Hepatocyte (in vitro differentiated cells): ENCODE measurements at regions not wholly inside any gene's neighbourhood (a gene's known extent, or its start where the extent isn't known, plus 50 kb on each side); places are given as distances from the start of the nearest gene placed in this dataset.
"Not testable (repeated sequence)": the region's sequence is repeated elsewhere in the genome, so short reads cannot be mapped to it uniquely, and the experiment has no call there.

Experiments used
- DNase-seq: peaks from one replicate; pipeline ENCODE4 v3.0.0-alpha.2; 2016; ENCODE audit warnings: low spot score
- H2AFZ ChIP-seq: fragments of 200-600 bp; sonication (generic); 2 replicates; pipeline ENCODE4 v1.6.0; 2016; ENCODE audit warnings: antibody characterized with exemption, mild to moderate bottlenecking
- H3K27ac ChIP-seq: fragments of 200-600 bp; sonication (generic); 2 replicates; pipeline ENCODE4 v1.5.1; 2016; ENCODE audit warnings: mild to moderate bottlenecking
- H3K27me3 ChIP-seq: fragments of 200-600 bp; sonication (generic); 2 replicates; pipeline ENCODE4 v1.6.1; 2016
- H3K36me3 ChIP-seq: fragments of 200-600 bp; sonication (generic); replicated peaks from 2 replicates; pipeline ENCODE4 v1.5.1; 2016; ENCODE audit warnings: low read depth; ENCODE audit not compliant: insufficient read depth
- H3K4me1 ChIP-seq: fragments of 200-600 bp; sonication (generic); 2 replicates; pipeline ENCODE4 v1.5.1; 2016; ENCODE audit warnings: mild to moderate bottlenecking, moderate library complexity; ENCODE audit not compliant: insufficient read depth
- H3K4me2 ChIP-seq: fragments of 200-600 bp; sonication (generic); 2 replicates; pipeline ENCODE4 v1.6.0; 2016
- H3K4me3 ChIP-seq: fragments of 200-600 bp; sonication (generic); 2 replicates; pipeline ENCODE4 v1.5.1; 2016; ENCODE audit warnings: mild to moderate bottlenecking
- H3K79me2 ChIP-seq: fragments of 200-600 bp; sonication (generic); 2 replicates; pipeline ENCODE4 v1.6.0; 2017; ENCODE audit warnings: mild to moderate bottlenecking
- H3K9me2 ChIP-seq: fragments of 200-600 bp; sonication (generic); replicated peaks from 2 replicates; pipeline ENCODE4 v1.6.0; 2017; ENCODE audit warnings: mild to moderate bottlenecking; ENCODE audit not compliant: insufficient read depth
- H3K9me3 ChIP-seq: fragments of 200-600 bp; sonication (generic); 2 replicates; pipeline ENCODE4 v1.5.1; 2016; ENCODE audit warnings: low read depth, mild to moderate bottlenecking
- H4K20me1 ChIP-seq: fragments of 200-600 bp; sonication (generic); 2 replicates; pipeline ENCODE4 v1.6.0; 2016; ENCODE audit warnings: mild to moderate bottlenecking; ENCODE audit not compliant: insufficient read depth, poor library complexity, severe bottlenecking
- EZH2 ChIP-seq: fragments of 200-600 bp; sonication (generic); IDR thresholded peaks from 2 replicates; pipeline ENCODE4 v1.6.1; 2016; ENCODE audit warnings: antibody characterized with exemption, mild to moderate bottlenecking, borderline replicate concordance
- EZH2phosphoT487 ChIP-seq: fragments of 200-600 bp; sonication (generic); IDR thresholded peaks from one replicate; pipeline ENCODE4 v1.6.1; 2018; ENCODE audit warnings: antibody characterized with exemption, mild to moderate bottlenecking, low read depth, moderate library complexity; ENCODE audit not compliant: unreplicated experiment, severe bottlenecking
- WGBS: methylation state at CpG from one replicate; pipeline ENCODE4 v1.1.6; 2016; ENCODE audit warnings: low lambda C conversion rate; ENCODE audit errors: missing lambda C conversion rate; 5-methylcytosine and 5-hydroxymethylcytosine counted together
- TF ChIP-seq, protein P1 (sequence below): fragments of 200-600 bp; sonication (generic); IDR thresholded peaks from 2 replicates; pipeline ENCODE4 v1.5.1; 2016; ENCODE audit warnings: antibody characterized with exemption, mild to moderate bottlenecking; ENCODE audit not compliant: poor library complexity

DNA sequence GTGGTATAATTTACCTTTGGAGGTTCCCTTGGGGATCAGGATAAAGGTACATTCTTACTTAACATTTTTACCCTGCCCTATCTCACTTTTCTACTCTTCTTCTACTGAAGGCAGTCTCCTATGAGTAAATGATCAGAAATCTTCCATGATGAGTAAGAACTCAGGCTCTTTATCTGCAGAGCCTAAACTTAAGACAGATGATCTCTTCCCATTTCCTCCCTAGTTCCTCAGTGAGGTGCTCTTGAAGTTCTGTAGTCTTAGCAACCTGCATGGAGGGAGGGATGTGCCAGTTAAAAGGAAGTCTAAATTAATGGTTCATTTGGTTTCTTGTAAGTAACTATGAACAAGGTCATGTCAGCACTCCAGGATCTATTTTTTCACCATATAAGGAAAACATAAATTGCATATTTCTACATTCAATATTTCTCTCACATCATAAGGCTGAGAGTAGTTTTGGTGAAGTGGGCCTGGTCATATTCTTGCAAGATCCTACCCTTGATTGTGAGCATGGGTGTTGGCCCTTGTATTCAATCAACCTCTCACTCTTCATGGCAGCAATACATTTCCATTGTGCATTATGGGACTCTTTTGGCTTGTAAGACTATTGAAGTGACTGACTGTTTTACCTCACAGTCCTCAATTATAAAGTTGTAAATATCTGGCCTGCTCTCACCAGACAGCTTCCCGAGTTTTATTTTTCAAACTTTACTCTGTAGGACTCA, 295.5 kb downstream of the SLC7A11 start:
- 80% methylated on average over 1 of the region's 1 CpG for WGBS
- H3K27ac ChIP-seq, result no peak overlapping the region
- H4K20me1 ChIP-seq, result no peaks in the 10 kb centered on the region
- H3K9me3 ChIP-seq, result no peaks in the 10 kb centered on the region
- DNase-seq, result no peak
- no peaks in the 10 kb centered on the region for H3K79me2 ChIP-seq
- no peak overlapping the region for H2AFZ ChIP-seq
- H3K27me3 ChIP-seq, result no peaks in the 10 kb centered on the region
- no peak overlapping the region for H3K4me2 ChIP-seq
- TF ChIP-seq EZH2phosphoT487 (no peak), EZH2 (no peak)
- TF ChIP-seq, protein P1, sequence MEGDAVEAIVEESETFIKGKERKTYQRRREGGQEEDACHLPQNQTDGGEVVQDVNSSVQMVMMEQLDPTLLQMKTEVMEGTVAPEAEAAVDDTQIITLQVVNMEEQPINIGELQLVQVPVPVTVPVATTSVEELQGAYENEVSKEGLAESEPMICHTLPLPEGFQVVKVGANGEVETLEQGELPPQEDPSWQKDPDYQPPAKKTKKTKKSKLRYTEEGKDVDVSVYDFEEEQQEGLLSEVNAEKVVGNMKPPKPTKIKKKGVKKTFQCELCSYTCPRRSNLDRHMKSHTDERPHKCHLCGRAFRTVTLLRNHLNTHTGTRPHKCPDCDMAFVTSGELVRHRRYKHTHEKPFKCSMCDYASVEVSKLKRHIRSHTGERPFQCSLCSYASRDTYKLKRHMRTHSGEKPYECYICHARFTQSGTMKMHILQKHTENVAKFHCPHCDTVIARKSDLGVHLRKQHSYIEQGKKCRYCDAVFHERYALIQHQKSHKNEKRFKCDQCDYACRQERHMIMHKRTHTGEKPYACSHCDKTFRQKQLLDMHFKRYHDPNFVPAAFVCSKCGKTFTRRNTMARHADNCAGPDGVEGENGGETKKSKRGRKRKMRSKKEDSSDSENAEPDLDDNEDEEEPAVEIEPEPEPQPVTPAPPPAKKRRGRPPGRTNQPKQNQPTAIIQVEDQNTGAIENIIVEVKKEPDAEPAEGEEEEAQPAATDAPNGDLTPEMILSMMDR, result no peak
- no peaks in the 10 kb centered on the region for H3K9me2 ChIP-seq
- H3K36me3 ChIP-seq, result no peaks in the 10 kb centered on the region
- H3K4me1 ChIP-seq, result no peaks in the 10 kb centered on the region
- H3K4me3 ChIP-seq, result no peak overlapping the region

DNA sequence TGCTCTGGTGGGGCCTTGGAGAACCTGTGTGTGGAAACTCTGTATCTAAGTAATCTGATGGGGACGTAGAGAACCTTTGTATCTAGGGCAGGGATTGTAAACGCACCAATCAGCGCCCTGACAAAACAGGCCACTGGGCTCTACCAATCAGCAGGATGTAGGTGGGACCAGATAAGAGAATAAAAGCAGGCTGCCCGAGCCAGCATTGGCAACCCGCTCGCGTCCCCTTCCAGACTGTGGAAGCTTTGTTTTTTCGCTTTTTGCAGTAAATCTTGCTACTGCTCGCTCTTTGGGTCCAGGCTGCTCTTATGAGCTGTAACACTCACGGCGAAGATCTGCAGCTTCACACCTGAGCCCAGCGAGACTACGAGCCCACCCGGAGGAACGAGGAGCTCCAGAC, 299.3 kb downstream of the SLC7A11 start:
- H3K4me1 ChIP-seq, H3K79me2 ChIP-seq, DNase-seq, H3K9me2 ChIP-seq, H2AFZ ChIP-seq, H3K4me2 ChIP-seq, H4K20me1 ChIP-seq, H3K9me3 ChIP-seq, H3K4me3 ChIP-seq, H3K27me3 ChIP-seq, H3K36me3 ChIP-seq, H3K27ac ChIP-seq: not testable (repeated sequence)
- 98% methylated on average over 15 of the region's 15 CpGs for WGBS

DNA sequence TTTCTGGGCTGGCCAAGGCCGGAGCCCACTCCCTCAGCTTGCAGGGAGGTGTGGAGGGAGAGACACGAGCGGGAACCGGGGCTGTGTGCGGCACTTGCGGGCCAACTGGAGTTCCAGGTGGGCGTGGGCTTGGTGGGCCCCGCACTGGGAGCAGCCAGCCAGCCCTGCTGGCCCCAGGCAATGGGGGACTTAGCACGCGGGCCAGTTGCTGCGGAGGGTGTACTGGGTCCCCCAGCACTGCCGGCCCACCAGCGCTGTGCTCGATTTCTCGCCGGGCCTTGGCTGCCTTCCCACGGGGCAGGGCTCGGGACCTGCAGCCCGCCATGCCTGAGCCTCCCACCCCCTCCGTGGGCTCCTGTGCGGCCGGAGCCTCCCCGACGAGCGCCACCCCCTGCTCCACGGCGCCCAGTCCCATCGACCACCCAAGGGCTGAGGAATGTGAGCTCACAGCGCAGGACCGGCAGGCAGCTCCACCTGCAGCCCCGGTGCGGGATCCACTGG, 300.1 kb downstream of the SLC7A11 start:
- H3K4me3 ChIP-seq, H2AFZ ChIP-seq, DNase-seq, H3K27me3 ChIP-seq, H3K27ac ChIP-seq, H4K20me1 ChIP-seq, H3K4me1 ChIP-seq, H3K9me3 ChIP-seq, H3K4me2 ChIP-seq, H3K9me2 ChIP-seq, H3K36me3 ChIP-seq, H3K79me2 ChIP-seq: not testable (repeated sequence)
- WGBS, result 96% methylated on average over 22 of the region's 32 CpGs

DNA sequence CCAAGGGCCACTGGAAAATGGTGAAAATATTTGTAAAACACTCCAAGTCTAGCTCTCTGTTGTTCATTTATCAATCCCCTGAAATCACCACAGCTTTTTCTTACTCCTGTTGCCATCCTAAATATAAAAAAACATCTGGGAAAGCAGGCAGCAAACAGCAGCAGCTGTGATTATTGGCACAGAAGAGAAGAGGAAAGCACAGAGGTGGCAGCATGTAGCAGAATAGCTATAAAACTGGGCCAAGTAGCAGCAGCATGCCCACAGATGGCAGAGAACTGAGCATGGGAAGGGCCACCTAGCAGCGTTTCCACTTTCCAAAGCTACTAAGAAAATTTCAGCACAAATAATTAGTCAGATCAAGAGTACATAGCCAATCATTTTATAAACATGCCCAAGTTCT, 307.2 kb downstream of the SLC7A11 start:
- no peak overlapping the region for H2AFZ ChIP-seq
- no peaks in the 10 kb centered on the region for H3K4me1 ChIP-seq
- no peaks in the 10 kb centered on the region for H3K79me2 ChIP-seq
- WGBS, result 77% methylated on average over 1 of the region's 1 CpG
- no peak overlapping the region for H3K4me3 ChIP-seq
- no peak overlapping the region for H3K27ac ChIP-seq
- no peaks in the 10 kb centered on the region for H4K20me1 ChIP-seq
- no peak for DNase-seq
- no peak overlapping the region for H3K4me2 ChIP-seq
- TF ChIP-seq EZH2phosphoT487, result no peak
- TF ChIP-seq, protein P1, result no peak
- TF ChIP-seq EZH2, result no peak
- H3K36me3 ChIP-seq, result no peaks in the 10 kb centered on the region
- no peaks in the 10 kb centered on the region for H3K9me2 ChIP-seq
- H3K9me3 ChIP-seq, result peaks cover 1% of the 10 kb centered on the region
- no peaks in the 10 kb centered on the region for H3K27me3 ChIP-seq
